GM18858 (cell line): ENCODE measurements at regions not wholly inside any gene's neighbourhood (a gene's known extent, or its start where the extent isn't known, plus 50 kb on each side); places are given as distances from the start of the nearest gene placed in this dataset.

ENCODE experiments used
- ATAC-seq: cut with Tn5 transposase; IDR thresholded peaks from one replicate; pipeline ENCODE4 v1.9.1; 2021; ENCODE audit not compliant: unreplicated experiment

DNA sequence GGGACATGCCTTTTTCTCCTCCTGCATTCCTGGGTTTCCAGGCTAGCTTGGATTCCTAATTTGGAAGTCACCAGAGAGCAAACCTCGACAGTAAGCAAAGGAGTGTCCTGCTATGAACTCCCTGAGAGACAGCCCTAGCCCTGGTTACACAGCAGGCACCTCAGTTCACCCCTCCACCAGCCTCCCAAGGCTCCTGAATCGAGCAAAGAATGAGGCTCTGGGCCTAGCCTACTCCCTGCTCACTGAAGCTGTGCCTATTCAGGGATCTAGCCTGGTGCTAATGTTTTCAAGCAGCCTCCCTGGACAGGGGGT, 66.7 kb upstream of the RMDN2 start:
- ATAC-seq: no peak

GRCh38 chr2:37858725-37859267, 66.3 kb upstream of the RMDN2 start:
- ATAC-seq: no peak

DNA sequence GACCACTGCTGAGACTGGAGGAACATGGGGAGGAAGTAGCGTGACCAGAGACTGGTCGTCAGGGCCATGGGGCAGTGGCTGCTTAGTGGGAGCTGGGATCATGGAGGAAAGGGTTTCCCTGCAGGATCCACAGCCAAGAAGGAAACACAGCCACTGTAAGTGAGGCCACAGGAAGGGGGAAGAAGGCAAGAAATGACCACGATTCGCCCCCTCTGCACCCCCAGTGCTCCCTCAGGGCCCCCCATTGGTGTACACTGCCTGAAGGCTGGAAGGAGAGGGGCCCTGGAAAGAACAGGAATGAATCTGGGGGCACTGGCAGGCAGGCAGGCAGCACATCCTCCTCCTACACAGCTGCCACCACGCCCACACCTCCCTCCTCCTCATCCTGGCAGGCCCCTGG, 62.5 kb upstream of the RMDN2 start:
- no peak for ATAC-seq

DNA sequence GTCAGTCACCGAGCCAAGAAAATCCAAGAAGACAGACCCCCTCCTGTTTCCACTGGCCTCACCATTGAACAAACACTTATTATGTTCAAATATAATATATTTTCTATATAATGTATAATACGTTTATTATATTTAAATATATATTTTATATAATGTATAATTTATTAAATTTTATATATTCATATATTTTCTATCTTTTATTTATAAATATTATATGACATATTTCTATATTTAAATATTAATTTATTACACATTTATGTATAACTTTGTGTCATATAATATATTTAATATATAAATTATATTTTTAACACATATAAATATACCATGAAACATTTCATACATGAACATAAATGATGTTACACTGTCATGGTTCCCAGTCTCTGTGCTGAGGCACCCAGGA, 60.9 kb upstream of the RMDN2 start:
- no peak for ATAC-seq

- ATAC-seq: no peak
Measured at GRCh38 chr2:37865640-37866039, 59.4 kb upstream of the RMDN2 start.

- ATAC-seq: no peak
Measured at GRCh38 chr2:37866171-37866934, 58.7 kb upstream of the RMDN2 start.

DNA sequence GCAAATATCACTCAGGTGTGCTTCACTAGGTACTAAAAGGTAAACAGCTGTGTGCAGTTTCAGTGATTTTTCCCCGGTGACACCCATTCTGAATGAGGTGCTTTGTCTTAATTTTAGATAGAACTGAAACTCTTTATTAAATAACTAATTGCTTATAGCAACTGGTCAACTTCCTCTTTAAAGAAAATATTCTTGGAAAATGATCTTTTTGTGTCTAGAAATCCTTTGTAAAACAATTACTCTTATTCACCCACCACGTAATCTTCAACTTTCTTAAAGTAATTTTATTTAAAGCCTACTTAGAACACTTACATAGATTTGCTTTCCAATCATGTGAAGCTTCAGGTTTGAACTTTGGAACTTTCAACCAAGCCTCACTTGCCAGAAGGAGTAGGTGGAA, 57.9 kb upstream of the RMDN2 start:
- no peak for ATAC-seq

DNA sequence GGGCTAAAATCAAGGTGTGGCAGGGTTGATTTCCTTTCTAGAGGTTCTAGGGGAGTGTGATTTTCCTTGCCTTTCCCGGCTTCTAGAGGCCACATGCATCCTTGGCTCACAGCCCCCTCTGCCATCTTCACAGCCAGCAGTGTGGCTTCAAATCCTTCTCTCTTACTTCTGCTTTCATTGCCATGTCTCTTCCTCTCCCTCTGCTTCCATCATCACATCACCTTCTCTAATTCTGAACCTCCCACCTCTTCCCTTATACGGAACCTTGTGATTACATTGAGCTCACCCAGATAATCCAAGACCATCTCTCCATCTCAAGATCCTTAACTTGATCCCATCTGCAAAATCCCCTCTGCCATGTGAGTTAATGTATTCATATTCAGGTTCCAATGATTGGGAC, 56.2 kb upstream of the RMDN2 start:
- ATAC-seq: no peak

DNA sequence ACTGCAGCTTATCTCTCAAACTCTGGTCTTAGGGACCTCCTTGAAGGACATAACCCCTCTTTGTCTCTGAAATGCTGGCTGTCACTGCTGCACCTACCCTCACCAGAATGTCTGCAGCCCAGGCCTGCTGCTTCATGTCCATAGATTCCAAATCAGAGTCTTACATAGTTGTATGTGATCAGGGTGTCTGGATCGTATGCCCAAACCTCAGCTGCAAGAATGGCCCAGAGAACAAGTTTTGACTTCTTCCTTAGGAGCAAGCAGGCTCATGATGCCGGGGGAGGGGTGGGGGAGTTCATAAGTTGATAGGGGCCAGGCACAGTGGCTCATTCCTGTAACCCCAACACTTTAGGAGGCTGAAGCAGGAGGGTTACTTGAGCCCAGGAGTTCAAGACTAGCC, 55.8 kb upstream of the RMDN2 start:
- ATAC-seq: no peak

DNA sequence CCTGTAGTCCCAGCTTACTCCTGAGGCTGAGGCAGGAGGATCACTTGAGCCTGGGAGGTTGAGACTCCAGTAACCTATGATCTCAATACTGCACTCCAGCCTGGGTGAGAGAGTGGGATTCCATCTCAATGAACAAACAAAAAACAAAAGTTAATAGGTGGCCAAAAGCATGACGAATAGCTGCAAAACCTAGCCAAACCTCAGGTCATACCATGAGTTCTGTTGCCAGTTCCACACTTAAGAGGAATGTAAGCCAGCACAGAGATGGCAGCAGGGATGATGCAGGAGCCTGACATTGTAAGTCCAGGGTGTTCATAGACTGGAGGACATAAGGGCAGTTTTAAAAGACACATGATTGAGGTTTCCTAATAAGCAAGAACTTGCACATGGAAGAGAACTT, 55.3 kb upstream of the RMDN2 start:
- no peak for ATAC-seq

DNA sequence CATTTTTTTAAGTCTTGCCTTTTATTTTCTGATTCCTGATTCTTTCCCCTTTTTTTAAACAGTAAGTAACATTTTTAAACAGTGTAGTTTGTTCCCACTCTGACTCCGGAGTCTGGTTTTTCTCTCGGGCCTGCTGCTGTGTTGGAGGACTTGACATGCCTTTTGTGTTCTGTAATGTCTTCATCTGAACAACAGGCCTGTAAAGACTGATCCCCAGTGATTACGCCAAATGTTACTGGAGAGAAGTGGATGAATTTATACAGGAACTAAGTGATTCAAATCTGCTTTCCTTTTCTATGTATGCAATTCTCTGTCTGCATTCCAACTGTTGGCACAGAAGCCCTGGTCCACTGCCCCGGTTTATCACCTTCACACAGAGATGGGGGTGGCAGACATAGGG, 54.3 kb upstream of the RMDN2 start:
- no peak for ATAC-seq

- peak; percentile 87 for ATAC-seq
Measured at GRCh38 chr2:37871456-37872191, 53.5 kb upstream of the RMDN2 start.

- ATAC-seq: no peak
Measured at GRCh38 chr2:37872192-37872750, 52.8 kb upstream of the RMDN2 start.

GRCh38 chr2:37873229-37873628, 51.9 kb upstream of the RMDN2 start:
- no peak for ATAC-seq

DNA sequence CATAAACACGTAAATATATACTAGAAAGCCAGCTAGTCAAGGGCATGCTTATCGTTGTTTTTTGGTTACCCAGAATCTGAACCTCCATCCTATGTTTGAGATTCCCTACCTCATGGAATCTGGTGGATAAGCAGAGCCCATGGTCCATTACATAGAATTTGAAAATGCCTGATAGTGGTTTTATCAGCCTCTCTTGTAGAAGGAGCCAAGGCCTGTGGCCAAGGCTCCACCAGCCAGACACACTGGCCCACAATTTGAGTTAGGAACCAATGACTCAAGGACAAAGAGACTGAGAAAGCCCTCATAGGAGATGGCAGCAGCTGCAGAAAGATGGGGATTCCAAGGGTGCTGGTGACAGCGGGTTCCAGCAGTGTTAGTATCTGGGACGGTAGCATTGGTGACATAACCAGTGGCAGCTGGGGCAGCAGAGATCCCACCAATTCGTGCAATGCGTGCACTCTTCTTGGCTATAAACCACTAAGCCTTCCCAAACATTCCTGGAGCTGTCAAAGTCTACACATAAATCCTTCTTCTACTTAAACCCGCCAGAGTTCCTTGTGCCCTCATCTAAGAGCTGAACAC, 51.2 kb upstream of the RMDN2 start:
- no peak for ATAC-seq

DNA sequence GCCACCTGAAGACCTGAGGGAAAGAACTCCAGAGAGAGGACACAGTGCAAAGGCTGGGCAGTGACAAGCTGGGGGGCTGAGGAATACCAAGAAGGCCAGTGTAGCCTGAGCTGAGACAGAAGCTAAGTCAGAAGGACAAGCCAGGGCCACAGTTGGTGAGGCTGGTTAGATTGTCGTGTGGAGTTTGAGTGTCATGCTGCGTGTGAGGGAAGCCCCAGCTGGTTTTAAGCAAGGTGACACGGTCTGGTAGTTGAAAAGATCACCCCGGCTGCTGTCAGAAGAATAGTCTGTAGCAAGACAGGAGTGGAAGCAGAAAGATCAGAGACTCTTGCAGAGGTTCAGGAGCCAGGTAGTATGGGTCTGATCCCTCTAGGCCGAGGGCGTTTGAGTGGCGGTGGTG, 50.6 kb upstream of the RMDN2 start:
- no peak for ATAC-seq
